ENCODE measurements at regions not wholly inside any gene's neighbourhood (a gene's known extent, or its start where the extent isn't known, plus 50 kb on each side); places are given as distances from the start of the nearest gene placed in this dataset.

DNA sequence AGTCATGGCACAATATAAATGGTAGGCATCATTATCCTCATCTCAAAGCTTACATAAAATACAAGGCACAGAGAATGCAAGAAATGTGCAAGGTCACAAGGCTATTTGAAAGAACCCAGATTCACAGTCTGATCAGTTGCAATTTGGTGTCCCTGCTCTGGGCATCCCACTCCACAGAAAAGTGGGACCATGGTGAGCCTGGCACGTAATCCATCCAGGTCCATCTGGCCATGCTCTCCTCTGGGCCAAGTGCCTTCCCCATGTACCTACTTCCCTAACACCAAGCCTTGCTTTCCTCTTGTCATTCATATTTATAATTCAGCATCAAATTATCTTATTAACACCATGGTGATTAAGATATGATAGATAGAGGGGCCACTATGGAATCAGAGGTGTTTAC lies 390.0 kb downstream of the CDH11 start:
- WGBS (ENCODE audit: insufficient coverage, low lambda C conversion rate): no CpG with 5 or more reads among the region's 1 CpG

GRCh38 chr16:64730261-64730660 lies 391.6 kb downstream of the CDH11 start:
- Histone ChIP-seq H3K9me3 (ENCODE audit: control insufficient read depth, low read depth, low read length) (no peaks in the 10 kb centered on the region), H3K27me3 (ENCODE audit: control insufficient read depth, insufficient read depth, low read length) (no peaks in the 10 kb centered on the region), H3K27ac (ENCODE audit: low read length) (no peak overlapping the region), H3K4me1 (ENCODE audit: control insufficient read depth, insufficient read depth, low read length) (no peaks in the 10 kb centered on the region), H3K4me3 (ENCODE audit: low read length) (no peak overlapping the region), H3K36me3 (ENCODE audit: control insufficient read depth, insufficient read depth, low read length) (no peaks in the 10 kb centered on the region)
- WGBS (ENCODE audit: insufficient coverage, low lambda C conversion rate): no CpG with 5 or more reads among the region's 2 CpGs
- DNase-seq: no peak

More for the DNA sequence above, 390.0 kb downstream of the CDH11 start:
- Histone ChIP-seq H3K27ac (ENCODE audit: low read length) (no peak overlapping the region), H3K4me3 (ENCODE audit: low read length) (no peak overlapping the region), H3K36me3 (ENCODE audit: control insufficient read depth, insufficient read depth, low read length) (no peaks in the 10 kb centered on the region), H3K4me1 (ENCODE audit: control insufficient read depth, insufficient read depth, low read length) (no peaks in the 10 kb centered on the region), H3K27me3 (ENCODE audit: control insufficient read depth, insufficient read depth, low read length) (no peaks in the 10 kb centered on the region), H3K9me3 (ENCODE audit: control insufficient read depth, low read depth, low read length) (no peaks in the 10 kb centered on the region)
- DNase-seq: no peak

- Histone ChIP-seq H3K4me3 (ENCODE audit: low read length) (no peak overlapping the region), H3K9me3 (ENCODE audit: control insufficient read depth, low read depth, low read length) (no peaks in the 10 kb centered on the region), H3K27me3 (ENCODE audit: control insufficient read depth, insufficient read depth, low read length) (no peaks in the 10 kb centered on the region), H3K27ac (ENCODE audit: low read length) (no peak overlapping the region), H3K4me1 (ENCODE audit: control insufficient read depth, insufficient read depth, low read length) (no peaks in the 10 kb centered on the region), H3K36me3 (ENCODE audit: control insufficient read depth, insufficient read depth, low read length) (no peaks in the 10 kb centered on the region)
- no peak for DNase-seq
- WGBS (ENCODE audit: insufficient coverage, low lambda C conversion rate): no CpG with 5 or more reads among the region's 5 CpGs
Measured at GRCh38 chr16:64724339-64724738, 397.5 kb downstream of the CDH11 start.

DNA sequence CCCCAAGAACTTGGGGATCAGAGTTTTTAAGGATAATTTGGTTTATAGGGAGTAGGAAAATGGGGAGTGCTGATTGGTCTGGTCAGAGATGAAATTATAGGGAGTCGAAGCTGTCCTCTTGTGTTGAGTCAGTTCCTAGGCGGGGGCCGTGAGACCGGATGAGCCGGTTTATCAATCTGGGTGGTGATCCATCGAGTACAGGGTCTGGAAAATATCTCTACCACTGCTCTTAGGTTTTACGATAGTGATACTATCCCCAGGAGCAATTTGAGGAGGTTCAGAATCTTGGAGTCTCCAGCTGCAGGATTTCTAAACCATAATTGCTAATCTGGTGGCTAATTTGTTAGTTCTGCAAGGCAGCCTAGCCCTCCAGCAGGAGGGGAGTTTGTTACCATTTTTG lies 403.4 kb downstream of the CDH11 start:
- WGBS (ENCODE audit: insufficient coverage, low lambda C conversion rate): no CpG with 5 or more reads among the region's 7 CpGs

GRCh38 chr16:64717871-64718270 lies 404.0 kb downstream of the CDH11 start:
- H3K27me3 ChIP-seq (ENCODE audit: control insufficient read depth, insufficient read depth, low read length): no peaks in the 10 kb centered on the region
- H3K27ac ChIP-seq (ENCODE audit: low read length): no peak overlapping the region
- H3K4me1 ChIP-seq (ENCODE audit: control insufficient read depth, insufficient read depth, low read length): no peaks in the 10 kb centered on the region
- 94% methylated on average over 3 of the region's 3 CpGs for WGBS (ENCODE audit: insufficient coverage, low lambda C conversion rate)
- no peak for DNase-seq
- no peaks in the 10 kb centered on the region for H3K9me3 ChIP-seq (ENCODE audit: control insufficient read depth, low read depth, low read length)
- H3K36me3 ChIP-seq (ENCODE audit: control insufficient read depth, insufficient read depth, low read length): no peaks in the 10 kb centered on the region
- no peak overlapping the region for H3K4me3 ChIP-seq (ENCODE audit: low read length)

More for the DNA sequence above, 403.4 kb downstream of the CDH11 start:
- H3K9me3 ChIP-seq (ENCODE audit: control insufficient read depth, low read depth, low read length): no peaks in the 10 kb centered on the region
- no peak overlapping the region for H3K27ac ChIP-seq (ENCODE audit: low read length)
- H3K4me3 ChIP-seq (ENCODE audit: low read length): no peak overlapping the region
- no peaks in the 10 kb centered on the region for H3K36me3 ChIP-seq (ENCODE audit: control insufficient read depth, insufficient read depth, low read length)
- no peak for DNase-seq
- no peaks in the 10 kb centered on the region for H3K27me3 ChIP-seq (ENCODE audit: control insufficient read depth, insufficient read depth, low read length)
- no peaks in the 10 kb centered on the region for H3K4me1 ChIP-seq (ENCODE audit: control insufficient read depth, insufficient read depth, low read length)

- no peak overlapping the region for H3K4me3 ChIP-seq (ENCODE audit: low read length)
- no peaks in the 10 kb centered on the region for H3K36me3 ChIP-seq (ENCODE audit: control insufficient read depth, insufficient read depth, low read length)
- no peaks in the 10 kb centered on the region for H3K4me1 ChIP-seq (ENCODE audit: control insufficient read depth, insufficient read depth, low read length)
- no peak for DNase-seq
- H3K27ac ChIP-seq (ENCODE audit: low read length): no peak overlapping the region
- no peaks in the 10 kb centered on the region for H3K27me3 ChIP-seq (ENCODE audit: control insufficient read depth, insufficient read depth, low read length)
- WGBS (ENCODE audit: insufficient coverage, low lambda C conversion rate): no CpG with 5 or more reads among the region's 2 CpGs
- H3K9me3 ChIP-seq (ENCODE audit: control insufficient read depth, low read depth, low read length): no peaks in the 10 kb centered on the region
Measured at GRCh38 chr16:64715624-64716023, 406.2 kb downstream of the CDH11 start.

DNA sequence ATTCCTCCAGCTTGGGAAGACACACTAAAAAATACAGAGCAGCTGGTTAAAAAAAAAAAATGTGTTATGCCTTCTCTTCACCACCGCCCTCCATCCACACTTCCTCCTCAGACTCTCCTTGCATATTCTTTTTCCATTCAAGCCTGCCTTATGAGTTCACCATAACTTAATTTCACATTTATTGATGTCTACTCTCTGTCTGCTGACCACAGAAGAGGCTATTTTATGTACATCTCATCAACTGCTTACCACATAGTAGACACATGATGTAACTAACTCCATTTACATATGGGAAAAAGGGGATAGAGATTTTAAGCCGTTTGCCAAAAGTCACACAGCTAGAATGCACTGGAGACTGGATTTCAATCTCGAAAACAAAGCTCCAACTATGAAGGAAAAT lies 409.8 kb downstream of the CDH11 start:
- Histone ChIP-seq H3K9me3 (ENCODE audit: control insufficient read depth, low read depth, low read length) (no peaks in the 10 kb centered on the region), H3K36me3 (ENCODE audit: control insufficient read depth, insufficient read depth, low read length) (no peaks in the 10 kb centered on the region), H3K4me1 (ENCODE audit: control insufficient read depth, insufficient read depth, low read length) (no peaks in the 10 kb centered on the region), H3K27me3 (ENCODE audit: control insufficient read depth, insufficient read depth, low read length) (no peaks in the 10 kb centered on the region), H3K27ac (ENCODE audit: low read length) (no peak overlapping the region), H3K4me3 (ENCODE audit: low read length) (no peak overlapping the region)
- WGBS (ENCODE audit: insufficient coverage, low lambda C conversion rate): 75% methylated on average over 2 of the region's 3 CpGs
- DNase-seq: peak in 1 of 2 donors; percentile 8

DNA sequence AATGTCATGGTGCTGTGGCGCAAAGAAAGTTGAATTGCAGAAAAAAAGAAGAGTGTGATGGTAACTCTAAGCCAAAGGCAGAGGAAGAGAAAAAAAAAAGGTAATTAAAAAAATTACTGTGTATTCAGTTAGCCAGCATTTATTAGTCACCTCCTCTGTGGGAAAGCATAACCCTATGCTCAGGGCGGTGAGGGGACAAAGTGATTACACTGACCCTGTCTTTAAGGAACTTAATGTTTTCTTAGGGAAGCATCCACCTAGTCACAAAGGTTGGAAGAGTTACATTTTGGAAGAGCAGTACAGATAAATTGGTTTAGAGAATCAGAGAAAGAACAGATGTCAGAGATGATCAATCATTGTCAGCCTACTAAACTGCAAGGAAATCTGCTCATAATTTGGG lies 410.3 kb downstream of the CDH11 start:
- DNase-seq: no peak
- no peak overlapping the region for H3K4me3 ChIP-seq (ENCODE audit: low read length)
- no peaks in the 10 kb centered on the region for H3K36me3 ChIP-seq (ENCODE audit: control insufficient read depth, insufficient read depth, low read length)
- 63% methylated on average over 2 of the region's 2 CpGs for WGBS (ENCODE audit: insufficient coverage, low lambda C conversion rate)
- H3K27me3 ChIP-seq (ENCODE audit: control insufficient read depth, insufficient read depth, low read length): no peaks in the 10 kb centered on the region
- no peaks in the 10 kb centered on the region for H3K4me1 ChIP-seq (ENCODE audit: control insufficient read depth, insufficient read depth, low read length)
- no peak overlapping the region for H3K27ac ChIP-seq (ENCODE audit: low read length)
- no peaks in the 10 kb centered on the region for H3K9me3 ChIP-seq (ENCODE audit: control insufficient read depth, low read depth, low read length)

- no peaks in the 10 kb centered on the region for H3K27me3 ChIP-seq (ENCODE audit: control insufficient read depth, insufficient read depth, low read length)
- H3K27ac ChIP-seq (ENCODE audit: low read length): no peak overlapping the region
- no peak overlapping the region for H3K4me3 ChIP-seq (ENCODE audit: low read length)
- no peak for DNase-seq
- no peaks in the 10 kb centered on the region for H3K4me1 ChIP-seq (ENCODE audit: control insufficient read depth, insufficient read depth, low read length)
- no peaks in the 10 kb centered on the region for H3K9me3 ChIP-seq (ENCODE audit: control insufficient read depth, low read depth, low read length)
- H3K36me3 ChIP-seq (ENCODE audit: control insufficient read depth, insufficient read depth, low read length): no peaks in the 10 kb centered on the region
- WGBS (ENCODE audit: insufficient coverage, low lambda C conversion rate): 80% methylated on average over 1 of the region's 4 CpGs
Measured at GRCh38 chr16:64711026-64711425, 410.8 kb downstream of the CDH11 start.

- Histone ChIP-seq H3K4me3 (ENCODE audit: low read length) (no peak overlapping the region), H3K4me1 (ENCODE audit: control insufficient read depth, insufficient read depth, low read length) (no peaks in the 10 kb centered on the region), H3K27me3 (ENCODE audit: control insufficient read depth, insufficient read depth, low read length) (no peaks in the 10 kb centered on the region), H3K36me3 (ENCODE audit: control insufficient read depth, insufficient read depth, low read length) (no peaks in the 10 kb centered on the region), H3K9me3 (ENCODE audit: control insufficient read depth, low read depth, low read length) (peaks cover 3% of the 10 kb centered on the region), H3K27ac (ENCODE audit: low read length) (no peak overlapping the region)
- DNase-seq: no peak
- 17% methylated on average over 1 of the region's 2 CpGs for WGBS (ENCODE audit: insufficient coverage, low lambda C conversion rate)
Measured at GRCh38 chr16:64705443-64705842, 416.4 kb downstream of the CDH11 start.

DNA sequence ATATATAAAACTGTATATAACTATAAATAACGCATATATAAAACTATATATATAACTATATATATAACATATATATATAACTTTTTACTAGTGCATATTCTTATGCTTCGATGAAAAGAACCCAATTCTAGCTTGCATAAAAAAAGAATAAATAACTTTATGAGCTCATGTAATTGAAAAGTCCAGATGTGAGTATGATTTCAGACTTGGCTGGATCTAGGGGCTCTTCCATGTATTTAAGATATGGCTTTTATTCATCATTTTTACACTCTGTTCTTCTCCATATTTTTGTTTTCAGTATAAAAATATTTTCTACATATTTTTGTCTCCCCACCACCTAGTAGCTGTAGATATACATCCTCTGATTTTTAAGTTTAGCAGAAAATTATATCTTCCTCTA lies 417.5 kb downstream of the CDH11 start:
- H3K9me3 ChIP-seq (ENCODE audit: control insufficient read depth, low read depth, low read length): peaks cover 3% of the 10 kb centered on the region
- 83% methylated on average over 1 of the region's 2 CpGs for WGBS (ENCODE audit: insufficient coverage, low lambda C conversion rate)
- no peak overlapping the region for H3K27ac ChIP-seq (ENCODE audit: low read length)
- no peaks in the 10 kb centered on the region for H3K36me3 ChIP-seq (ENCODE audit: control insufficient read depth, insufficient read depth, low read length)
- H3K4me1 ChIP-seq (ENCODE audit: control insufficient read depth, insufficient read depth, low read length): no peaks in the 10 kb centered on the region
- no peaks in the 10 kb centered on the region for H3K27me3 ChIP-seq (ENCODE audit: control insufficient read depth, insufficient read depth, low read length)
- no peak for DNase-seq
- H3K4me3 ChIP-seq (ENCODE audit: low read length): no peak overlapping the region
